HCT116 (cell line): ENCODE measurements at regions not wholly inside any gene's neighbourhood (a gene's known extent, or its start where the extent isn't known, plus 50 kb on each side); places are given as distances from the start of the nearest gene placed in this dataset.
"Not testable (repeated sequence)": the region's sequence is repeated elsewhere in the genome, so short reads cannot be mapped to it uniquely, and the experiment has no call there.

ENCODE experiments used
- ATAC-seq: fragments of 200-7000 bp; cut with Tn5 transposase; 2 replicates; pipeline ENCODE4 v1.9.1; 2020; ENCODE audit warnings: mild to moderate bottlenecking, moderate library complexity
- BruUV-seq: library from RNA; stranded (reverse); fragments of 400-500 nt; replicated peaks from 2 replicates; lab custom pipeline; 2021; lab: Mats Ljungman, UMichigan
- CTCF ChIA-PET: fragments of 300-600 bp; sonication (Branson Sonifier 250); formaldehyde crosslinking; loops from one replicate; lab custom pipeline; 2021; ENCODE audit warnings: antibody characterized with exemption; lab: Charles Lee
- POLR2A ChIA-PET: fragments of 300-600, 350-600 bp; sonication (Branson Sonifier 250); formaldehyde crosslinking; loops from one replicate; lab custom pipeline; 2021; ENCODE audit warnings: antibody characterized with exemption; lab: Charles Lee
- RAD21 ChIA-PET, 2 experiments: fragments of 300-600 bp; sonication (Branson Sonifier 250); formaldehyde crosslinking; loops; one replicate each; lab custom pipeline; 2023; ENCODE audit warnings: low total read pairs in 2 of 2; ENCODE audit not compliant: uncharacterized antibody in 2 of 2, unreplicated experiment in 2 of 2, low non-redundant PET in 1 of 2; lab: Charles Lee
- DNase-seq: peaks from one replicate; pipeline ENCODE4 v3.0.0-alpha.2; 2010; ENCODE audit warnings: low read depth, low spot score
- H2AFZ ChIP-seq: fragments of 200-600 bp; shearing (Covaris generic), sonication (generic); 2 replicates; pipeline ENCODE4 v1.6.1; 2017; ENCODE audit warnings: low read depth, mixed run types, mixed read lengths, antibody characterized with exemption, low read length; ENCODE audit not compliant: poor library complexity, severe bottlenecking
- H3K27ac ChIP-seq: 2 replicates; pipeline ENCODE4 v1.5.1; 2012; ENCODE audit warnings: low read depth, low read length
- H3K27me3 ChIP-seq: fragments of 200-600 bp; sonication (generic); 2 replicates; pipeline ENCODE4 v1.6.1; 2016; ENCODE audit warnings: mixed run types, low read length, mixed read lengths; ENCODE audit not compliant: insufficient read depth
- H3K36me3 ChIP-seq, 2 experiments: fragments of 200-500 bp in 1 of 2; fragments of 200-600 bp in 1 of 2; sonication (Bioruptor generic) in 1 of 2; sonication (generic) in 1 of 2; 2 replicates each; pipeline versions ENCODE4 v1.5.1 to v1.6.1; 2014 to 2016; ENCODE audit warnings: low read length in 2 of 2, inconsistent platforms in 1 of 2, mixed read lengths in 1 of 2, mixed run types in 1 of 2; ENCODE audit not compliant: insufficient read depth in 2 of 2, control insufficient read depth in 1 of 2
- H3K4me1 ChIP-seq, 2 experiments: fragments of 200-600 bp in 1 of 2; sonication (generic) in 1 of 2; 2 replicates each; pipeline versions ENCODE4 v1.5.1 to v1.6.1; 2012 to 2017; ENCODE audit warnings: low read length in 2 of 2, inconsistent platforms in 1 of 2, mild to moderate bottlenecking in 1 of 2, mixed read lengths in 1 of 2, mixed run types in 1 of 2, moderate library complexity in 1 of 2; ENCODE audit not compliant: insufficient read depth in 2 of 2, control insufficient read depth in 1 of 2
- H3K4me2 ChIP-seq: fragments of 200-600 bp; sonication (generic); 2 replicates; pipeline ENCODE4 v1.6.1; 2017; ENCODE audit warnings: mixed run types, low read length, mixed read lengths
- H3K4me3 ChIP-seq, 2 experiments: fragments of 200-600 bp in 1 of 2; sonication (generic) in 1 of 2; replicated peaks in 1 of 2; 2 replicates each; pipeline ENCODE4 v1.5.1; 2011 to 2016; ENCODE audit warnings: low read length in 2 of 2, control low read depth in 1 of 2, low read depth in 1 of 2, mild to moderate bottlenecking in 1 of 2, mixed read lengths in 1 of 2, mixed run types in 1 of 2
- H3K79me2 ChIP-seq: fragments of 200-600 bp; sonication (generic); 2 replicates; pipeline ENCODE4 v1.6.1; 2017; ENCODE audit warnings: mild to moderate bottlenecking, mixed run types, low read length, moderate library complexity, mixed read lengths; ENCODE audit not compliant: insufficient read depth
- H3K9ac ChIP-seq: fragments of 200-600 bp; sonication (generic); 2 replicates; pipeline ENCODE4 v1.6.1; 2016; ENCODE audit warnings: low read length, mixed read lengths
- H3K9me2 ChIP-seq: fragments of 200-600 bp; sonication (generic), shearing (Covaris generic); 2 replicates; pipeline ENCODE4 v1.6.1; 2017; ENCODE audit warnings: mixed run types, mild to moderate bottlenecking, moderate library complexity; ENCODE audit not compliant: insufficient read depth
- H3K9me3 ChIP-seq, 2 experiments: fragments of 200-500 bp in 1 of 2; fragments of 200-600 bp in 1 of 2; sonication (Bioruptor generic) in 1 of 2; sonication (generic) in 1 of 2; 2 replicates each; pipeline ENCODE4 v1.6.1; 2014 to 2017; ENCODE audit warnings: low read length in 2 of 2, mixed read lengths in 2 of 2, inconsistent platforms in 1 of 2, low read depth in 1 of 2, mild to moderate bottlenecking in 1 of 2, mixed run types in 1 of 2, moderate library complexity in 1 of 2; ENCODE audit not compliant: control insufficient read depth in 1 of 2, insufficient read depth in 1 of 2
- H4K20me1 ChIP-seq: fragments of 200-600 bp; sonication (generic), shearing (Covaris generic); 2 replicates; pipeline ENCODE4 v1.6.1; 2017; ENCODE audit warnings: mixed run types, mild to moderate bottlenecking, moderate library complexity; ENCODE audit not compliant: insufficient read depth
- CBX3 ChIP-seq: IDR thresholded peaks from 2 replicates; pipeline ENCODE4 v1.6.1; 2012; ENCODE audit warnings: low read depth
- FOSL1 ChIP-seq: IDR thresholded peaks from 2 replicates; pipeline ENCODE4 v1.6.1; 2012; ENCODE audit warnings: low read depth
- SIN3A ChIP-seq: IDR thresholded peaks from 2 replicates; pipeline ENCODE4 v1.6.1; 2012; ENCODE audit warnings: low read depth
- SP1 ChIP-seq: IDR thresholded peaks from 2 replicates; pipeline ENCODE4 v1.6.1; 2012; ENCODE audit warnings: low read depth
- SRF ChIP-seq: IDR thresholded peaks from 2 replicates; pipeline ENCODE4 v1.6.1; 2012; ENCODE audit warnings: low read depth
- YY1 ChIP-seq: IDR thresholded peaks from 2 replicates; pipeline ENCODE4 v1.6.1; 2011; ENCODE audit warnings: low read length, low read depth, moderate library complexity, mild to moderate bottlenecking; ENCODE audit not compliant: insufficient replicate concordance; ENCODE audit errors: extremely low read depth
- ZFX ChIP-seq: fragments of 450-650 bp; IDR thresholded peaks from 2 replicates; pipeline ENCODE4 v1.6.1; 2017
- ZNF274 ChIP-seq: fragments of 200-500 bp; sonication (Bioruptor generic); IDR thresholded peaks from 2 replicates; pipeline ENCODE4 v1.6.1; 2014; ENCODE audit warnings: mild to moderate bottlenecking, low read depth, low read length, inconsistent platforms
- intact Hi-C: fragments of 100-400 bp; cut with micrococcal nuclease; formaldehyde crosslinking; loops from 2 replicates; pipeline ENCODE4 v1.10.0; 2022
- TF ChIP-seq, protein P1 (sequence below): IDR thresholded peaks from 2 replicates; pipeline ENCODE4 v1.6.1; 2012

GRCh38 chr6:125639466-125640020, 109.9 kb upstream of the HEY2 start:
- H3K27me3 ChIP-seq: peaks cover 10% of the 10 kb centered on the region; the same call in 1 of the 2 replicates
- no peak for TF ChIP-seq ZFX
- no peak for TF ChIP-seq ZNF274
- TF ChIP-seq, all 23 proteins: peak for 0
- no TSS peak for BruUV-seq
- Histone ChIP-seq H3K36me3 (no peaks in the 10 kb centered on the region), H3K9ac (no peak overlapping the region), H3K4me2 (no peak overlapping the region), H2AFZ (no peak overlapping the region), H3K27ac (no peak overlapping the region), H3K4me1 (no peaks in the 10 kb centered on the region), H3K9me2 (no peaks in the 10 kb centered on the region), H3K9me3 (no peaks in the 10 kb centered on the region), H3K79me2 (no peaks in the 10 kb centered on the region), H4K20me1 (no peaks in the 10 kb centered on the region), H3K4me3 (no peak overlapping the region)
- DNase-seq (no peak), ATAC-seq (no peak)
- POLR2A ChIA-PET: no interaction called here
- CTCF ChIA-PET: no interaction called here
- intact Hi-C loops: no loop called here
- RAD21 ChIA-PET: no interaction called here

- CTCF ChIA-PET: no interaction called here
Observed at GRCh38 chr6:125640441-125641150, 108.8 kb upstream of the HEY2 start.

DNA sequence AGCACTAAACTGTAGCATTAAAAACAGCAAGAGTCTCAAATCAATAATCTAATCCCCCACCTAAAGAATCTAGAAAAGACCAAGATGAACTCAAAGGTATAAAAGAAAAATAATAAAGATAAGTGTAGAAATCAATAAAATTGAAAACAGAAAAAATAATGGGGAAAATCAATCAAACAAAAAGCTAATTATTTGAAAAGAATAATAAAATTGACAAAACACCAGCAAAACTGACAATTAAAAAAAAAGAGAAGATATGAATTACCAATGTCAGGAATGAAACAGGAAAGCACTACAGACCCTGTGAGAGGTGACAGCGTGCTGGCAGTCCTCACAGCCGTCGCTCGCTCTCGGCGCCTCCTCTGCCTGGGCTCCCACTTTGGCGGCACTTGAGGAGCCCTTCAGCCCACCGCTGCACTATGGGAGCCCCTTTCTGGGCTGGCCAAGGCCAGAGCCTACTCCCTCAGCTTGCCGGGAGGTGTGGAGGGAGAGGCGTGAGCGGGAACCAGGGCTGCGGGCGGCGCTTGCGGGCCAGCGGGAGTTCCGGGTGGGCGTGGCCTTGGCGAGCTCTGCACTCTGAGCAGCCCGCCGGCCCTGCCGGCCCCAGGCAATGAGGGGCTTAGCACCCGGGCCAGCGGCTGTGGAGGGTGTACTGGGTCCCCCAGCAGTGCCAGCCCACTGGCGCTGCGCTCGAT, 105.3 kb upstream of the HEY2 start:
- peaks cover 14% of the 10 kb centered on the region for H3K27me3 ChIP-seq
- H3K36me3 ChIP-seq, H3K9me3 ChIP-seq, H3K4me2 ChIP-seq, H3K4me3 ChIP-seq, POLR2A ChIA-PET, H3K9me2 ChIP-seq, intact Hi-C loops, H3K9ac ChIP-seq, ATAC-seq, CTCF ChIA-PET, BruUV-seq, H3K4me1 ChIP-seq, DNase-seq, H3K79me2 ChIP-seq, H2AFZ ChIP-seq, RAD21 ChIA-PET, H4K20me1 ChIP-seq, H3K27ac ChIP-seq: not testable (repeated sequence)

More at GRCh38 chr6:125640441-125641150, 108.8 kb upstream of the HEY2 start:
- no peaks in the 10 kb centered on the region for H3K9me3 ChIP-seq
- no peak for DNase-seq
- no peak overlapping the region for H3K9ac ChIP-seq
- intact Hi-C loops: no loop called here
- no peak overlapping the region for H3K27ac ChIP-seq
- no TSS peak for BruUV-seq
- POLR2A ChIA-PET: no interaction called here
- RAD21 ChIA-PET: no interaction called here
- TF ChIP-seq YY1 (no peak), SIN3A (no peak), SRF (no peak), CBX3 (no peak), FOSL1 (no peak), SP1 (no peak)
- TF ChIP-seq, protein P1, sequence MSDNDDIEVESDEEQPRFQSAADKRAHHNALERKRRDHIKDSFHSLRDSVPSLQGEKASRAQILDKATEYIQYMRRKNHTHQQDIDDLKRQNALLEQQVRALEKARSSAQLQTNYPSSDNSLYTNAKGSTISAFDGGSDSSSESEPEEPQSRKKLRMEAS: no peak
- TF ChIP-seq, all 23 proteins: peak for 0
- ATAC-seq: no peak
- Histone ChIP-seq H3K27me3 (peaks cover 10% of the 10 kb centered on the region; the same call in 1 of the 2 replicates), H3K4me1 (no peaks in the 10 kb centered on the region), H4K20me1 (no peaks in the 10 kb centered on the region), H3K9me2 (no peaks in the 10 kb centered on the region), H3K36me3 (no peaks in the 10 kb centered on the region), H3K79me2 (no peaks in the 10 kb centered on the region), H2AFZ (no peak overlapping the region), H3K4me2 (no peak overlapping the region), H3K4me3 (no peak overlapping the region)
